Activated CD8-positive, alpha-beta memory T cell treated with anti-CD3 and anti-CD28 coated beads, Interleukin-2, amount 50 U/mL, for 4 hours (primary cell): ENCODE measurements at regions not wholly inside any gene's neighbourhood (a gene's known extent, or its start where the extent isn't known, plus 50 kb on each side); places are given as distances from the start of the nearest gene placed in this dataset.
"Not testable (repeated sequence)": the region's sequence is repeated elsewhere in the genome, so short reads cannot be mapped to it uniquely, and the experiment has no call there.

ENCODE experiments used
- DNase-seq: peaks from one replicate; pipeline ENCODE4 v3.0.0-alpha.2; 2020

DNA sequence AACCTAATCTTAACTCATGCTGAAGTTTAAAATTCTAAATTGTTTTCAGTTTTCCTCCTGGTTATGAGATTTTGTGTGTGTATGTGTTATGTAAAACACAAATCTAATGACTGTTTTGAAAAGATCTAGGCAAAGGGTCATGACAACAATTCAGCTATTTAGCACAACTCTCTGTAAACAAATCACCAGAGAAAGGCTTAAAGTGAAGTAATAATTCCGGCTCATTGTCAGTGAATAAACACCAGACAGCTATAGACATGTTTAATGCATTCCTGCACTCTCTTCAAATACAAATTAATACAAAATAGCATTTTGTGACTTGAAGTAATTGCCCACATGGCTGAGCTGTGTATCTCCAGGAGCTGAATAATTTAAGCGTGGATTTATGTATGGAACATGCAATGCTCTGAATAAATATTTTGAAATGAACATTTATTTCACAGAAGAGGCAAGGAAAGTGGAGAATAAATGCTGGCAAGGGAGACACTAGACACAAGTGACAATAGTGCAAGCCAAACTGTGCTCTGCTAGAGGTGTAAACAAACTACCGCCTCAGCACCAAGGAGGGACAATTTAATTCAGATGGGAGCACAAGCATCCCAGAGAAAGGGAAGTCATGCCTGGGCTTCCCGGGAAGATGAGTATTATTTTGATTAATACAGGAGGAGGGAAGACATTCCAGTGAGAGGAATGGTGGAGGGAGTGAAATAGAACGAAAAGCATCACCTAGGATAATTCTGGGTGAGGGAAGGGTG is 133.6 kb upstream of the XPO1 start:
- DNase-seq = no peak

DNA sequence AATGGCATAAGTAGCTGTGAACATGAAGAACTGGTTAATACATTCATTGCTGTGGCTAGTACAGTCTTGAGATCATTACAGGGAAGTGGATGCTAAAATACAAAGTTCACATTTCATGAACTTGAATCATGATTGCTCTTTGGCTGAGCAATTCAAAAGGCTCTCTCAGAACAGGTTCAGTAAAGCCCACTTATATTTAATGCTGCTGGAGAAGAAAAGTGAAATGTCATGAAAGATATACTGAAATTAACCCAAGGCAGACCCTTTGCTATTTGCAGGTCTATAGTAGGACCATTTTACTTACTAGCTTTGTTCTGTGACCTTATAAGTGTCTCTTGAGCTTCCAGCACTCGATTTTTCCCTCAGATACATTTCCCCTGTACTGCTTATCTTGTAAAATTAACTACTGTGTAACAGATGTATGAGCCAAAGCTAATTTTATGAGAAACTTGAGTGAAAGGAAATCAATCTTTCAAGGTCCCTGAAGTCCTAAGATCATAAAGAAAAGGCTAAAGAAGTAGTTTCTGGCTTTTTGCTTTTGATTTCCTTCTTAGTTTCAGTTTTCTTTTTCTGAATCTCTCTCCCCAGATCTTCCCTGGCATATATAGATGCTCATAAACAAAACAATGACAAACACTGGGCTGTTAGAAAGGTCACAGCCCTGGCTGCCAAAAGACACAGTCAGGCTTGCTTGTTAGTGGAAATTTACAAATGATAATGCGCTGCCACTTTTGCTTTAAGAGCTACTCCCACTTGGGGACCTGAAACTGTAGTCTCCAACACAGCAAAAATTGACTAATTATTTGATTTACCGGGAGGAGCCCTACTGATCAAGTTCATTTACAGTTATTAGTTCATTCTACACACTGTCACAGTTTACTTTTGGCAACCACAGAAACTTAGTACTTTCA is 132.7 kb upstream of the XPO1 start:
- DNase-seq = no peak

DNA sequence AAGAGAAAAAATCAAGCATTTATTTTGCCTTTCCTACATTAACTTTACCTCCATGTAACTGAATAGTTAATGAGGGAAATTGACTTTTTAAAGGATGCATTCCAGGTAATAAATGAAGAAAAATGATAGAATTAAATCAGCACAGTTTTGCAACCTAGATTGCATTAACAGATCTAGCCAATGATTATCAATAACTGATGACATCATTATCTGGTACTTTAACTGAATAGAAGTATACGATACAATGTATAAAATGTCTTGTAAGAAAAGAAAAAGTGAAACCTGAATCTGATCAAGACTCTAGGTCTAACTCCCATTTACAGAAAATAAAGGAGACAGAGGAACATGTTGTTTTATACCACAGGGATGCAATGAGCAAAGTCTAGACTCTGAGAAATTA is 126.0 kb upstream of the XPO1 start:
- no peak for DNase-seq

DNA sequence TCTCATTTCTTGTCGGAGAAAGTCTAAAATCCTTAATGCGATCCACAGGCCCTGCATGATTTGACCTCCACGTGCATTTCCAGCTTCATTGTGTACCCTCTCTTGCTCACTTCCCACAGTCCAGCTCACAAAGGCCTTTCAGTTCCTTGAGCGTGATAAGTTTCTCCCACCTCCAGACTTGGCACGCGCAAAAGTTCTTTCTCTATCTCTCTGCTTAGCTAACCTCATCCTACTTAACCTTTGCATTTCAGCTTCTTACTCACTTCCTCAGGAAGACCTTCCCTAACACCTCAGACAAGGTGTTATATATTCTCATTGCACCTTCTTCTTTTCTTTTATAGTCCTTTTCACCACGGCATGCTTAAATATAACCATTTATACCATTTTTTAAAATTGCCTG is 124.8 kb upstream of the XPO1 start:
- DNase-seq = no peak

DNA sequence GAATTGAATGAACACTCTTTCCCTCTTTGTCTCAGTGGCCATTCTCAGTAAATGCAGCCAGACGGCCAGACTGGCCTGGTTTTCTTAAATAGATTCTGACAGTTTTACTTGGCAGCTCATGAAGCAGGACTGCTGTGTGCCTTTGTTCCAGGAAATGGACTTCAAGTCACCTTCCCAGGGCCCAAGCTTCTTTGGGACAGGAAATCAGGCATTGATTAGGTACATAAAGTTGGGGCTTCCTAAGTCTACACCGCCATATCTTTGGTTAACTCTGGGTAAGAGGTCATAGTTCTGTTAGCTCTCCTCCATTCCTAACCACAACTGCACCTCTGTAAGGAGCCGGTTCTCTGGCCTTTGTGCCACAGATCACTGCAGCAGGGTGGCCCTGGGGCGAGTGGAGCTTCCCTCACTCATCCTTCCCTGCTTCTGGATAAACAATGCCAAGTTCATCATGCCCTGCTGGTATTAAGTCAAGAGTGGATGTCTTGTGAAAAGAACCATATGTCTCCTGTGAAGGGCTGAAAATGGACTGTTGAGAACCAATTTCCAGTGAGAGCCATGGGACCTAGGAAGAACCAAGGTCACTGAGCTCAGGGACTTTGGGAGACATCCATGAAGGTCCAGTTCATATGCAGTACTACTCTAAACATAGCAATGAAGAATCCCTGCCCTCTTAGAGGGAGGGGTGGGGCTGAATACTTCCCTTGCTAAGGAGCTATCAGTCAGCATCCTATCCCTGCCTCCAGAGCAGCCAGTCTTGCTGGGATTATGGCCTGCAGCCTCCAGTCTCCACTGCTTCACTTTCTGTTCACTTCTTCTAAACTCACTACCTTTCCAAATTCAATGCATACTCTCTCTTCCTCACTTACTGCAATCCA is 122.6 kb upstream of the XPO1 start:
- no peak for DNase-seq

DNA sequence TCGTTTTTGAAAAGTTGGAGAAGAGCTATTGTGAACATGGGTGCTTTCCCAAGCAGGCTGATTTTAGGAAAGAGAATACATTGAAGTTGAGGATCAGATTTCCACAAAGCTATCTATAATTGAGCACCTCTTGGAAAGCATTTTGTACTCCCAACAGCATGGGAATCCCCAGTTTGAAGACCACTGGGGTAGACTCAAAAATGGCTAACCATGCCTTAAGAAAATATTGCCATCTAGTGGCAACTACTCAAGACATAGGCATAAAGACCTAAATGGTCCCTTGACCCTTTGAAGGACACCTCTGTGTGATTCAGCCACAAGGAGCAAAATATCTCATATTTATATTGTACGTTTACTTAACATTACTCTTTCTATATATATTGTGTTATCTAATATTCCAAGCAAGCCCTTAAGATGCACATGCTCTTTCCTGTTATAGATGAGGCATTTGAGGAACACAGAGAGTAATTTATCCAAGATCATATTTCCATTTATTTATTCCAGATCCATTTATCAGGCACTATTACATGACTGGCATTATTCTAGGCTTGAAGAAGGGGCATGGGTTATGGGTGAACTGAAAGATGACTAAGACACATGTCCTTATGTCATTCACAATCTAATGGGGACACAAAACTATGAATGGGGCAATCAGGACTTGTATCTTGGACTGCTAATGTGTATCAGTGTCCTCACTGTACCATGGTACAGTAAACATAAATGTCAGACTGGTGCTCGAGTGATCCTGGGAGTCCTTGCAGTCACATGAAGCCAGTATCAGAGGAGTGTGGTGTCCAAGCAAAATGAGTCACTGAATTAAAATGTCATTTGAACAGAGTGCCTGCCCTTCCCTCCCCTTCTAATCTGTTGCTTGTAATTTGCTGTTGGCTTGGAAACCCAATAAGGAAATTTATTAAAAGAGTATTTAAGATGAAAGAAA is 121.0 kb upstream of the XPO1 start:
- DNase-seq = no peak

DNA sequence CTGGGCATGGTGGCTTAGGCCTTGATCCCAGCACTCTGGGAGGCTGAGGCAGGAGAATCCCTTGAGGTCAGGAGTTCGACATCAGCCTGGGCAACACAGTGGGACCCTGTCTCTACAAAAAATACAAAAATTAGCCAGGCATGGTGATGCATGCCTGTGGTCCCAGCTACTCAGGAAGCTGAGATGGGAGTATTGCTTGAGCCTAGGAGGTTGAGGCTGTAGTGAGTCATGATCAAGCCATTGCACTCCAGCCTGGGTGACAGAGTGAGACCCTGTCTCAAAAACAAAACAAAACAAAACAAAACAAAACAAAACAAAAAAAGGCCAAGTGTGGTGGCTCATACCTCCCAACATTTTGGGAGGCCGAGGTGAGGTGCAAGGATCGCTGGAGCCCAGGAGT is 111.8 kb upstream of the XPO1 start:
- DNase-seq = not testable (repeated sequence)

DNA sequence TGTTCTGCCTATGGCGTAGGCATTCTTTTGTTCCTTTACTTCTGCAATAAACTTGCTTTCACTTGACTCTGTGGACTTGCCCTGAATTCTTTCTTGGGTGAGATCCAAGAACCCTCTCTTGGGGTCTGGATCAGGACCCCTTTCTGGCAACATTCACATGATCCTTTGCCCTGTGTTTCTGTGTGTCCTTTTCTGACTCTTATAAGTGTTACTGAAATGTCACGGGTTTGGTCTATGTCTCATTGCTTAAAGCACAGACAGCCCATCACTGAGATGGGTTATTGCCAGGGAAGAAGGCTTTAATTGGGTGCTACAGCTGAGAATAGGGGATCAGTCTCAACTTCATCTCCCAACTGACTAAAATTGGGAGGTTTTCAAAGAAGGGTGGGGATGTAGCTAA is 110.9 kb upstream of the XPO1 start:
- DNase-seq = no peak

DNA sequence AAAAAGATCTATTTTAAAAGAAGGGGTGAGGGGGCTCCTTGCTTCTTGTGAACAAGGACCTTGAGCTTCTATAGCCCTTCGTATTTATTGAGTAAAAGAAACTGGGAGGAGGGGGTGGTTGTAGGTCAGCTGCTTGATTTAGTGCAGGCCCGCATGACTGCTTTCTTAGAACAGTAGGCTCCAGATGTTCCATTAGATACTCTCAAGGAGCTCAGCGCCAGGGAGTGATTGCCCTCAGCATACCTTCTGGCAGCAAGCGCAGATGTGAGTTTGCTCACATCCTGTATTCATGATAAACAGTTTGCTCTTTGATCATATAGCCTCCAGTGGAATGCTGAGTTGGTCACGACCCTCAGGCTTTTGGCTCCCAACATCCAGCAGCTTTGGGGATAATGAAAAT is 108.9 kb upstream of the XPO1 start:
- no peak for DNase-seq

DNA sequence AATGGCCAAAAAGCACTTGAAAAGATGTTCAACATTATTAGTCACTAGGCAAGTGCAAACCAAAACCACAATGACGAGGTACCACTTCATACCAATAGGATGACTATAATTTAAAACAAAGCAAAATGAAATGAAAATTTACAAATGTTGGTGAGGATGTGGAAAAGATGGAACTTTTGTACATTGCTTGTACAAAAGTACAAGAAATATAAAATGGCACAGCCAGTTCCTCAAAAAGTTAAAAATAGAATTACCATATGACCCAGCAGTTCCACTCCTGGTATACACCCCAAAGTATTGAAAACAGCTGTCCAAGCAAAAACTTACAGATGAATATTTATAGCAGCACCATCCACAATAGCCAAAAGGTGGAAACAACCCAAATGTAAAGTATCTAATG is 107.8 kb upstream of the XPO1 start:
- no peak for DNase-seq

DNA sequence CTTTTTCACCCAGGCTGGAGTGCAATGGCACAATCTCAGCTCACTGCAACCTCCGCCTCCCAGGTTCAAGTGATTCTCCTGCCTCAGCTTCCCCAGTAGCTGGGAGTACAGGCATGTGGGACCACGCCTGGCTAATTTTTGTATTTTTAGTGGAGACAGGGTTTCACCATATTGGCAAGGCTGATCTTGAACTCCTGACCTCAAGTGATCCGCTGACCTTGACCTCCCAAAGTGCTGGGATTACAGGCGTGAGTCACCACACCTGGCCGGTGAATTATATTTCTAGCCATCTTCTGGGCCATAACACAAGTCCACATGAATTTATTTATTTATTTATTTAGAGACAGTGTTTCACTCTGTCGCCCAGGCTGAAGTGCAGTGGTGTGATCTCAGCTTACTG is 105.0 kb upstream of the XPO1 start:
- DNase-seq = not testable (repeated sequence)

DNA sequence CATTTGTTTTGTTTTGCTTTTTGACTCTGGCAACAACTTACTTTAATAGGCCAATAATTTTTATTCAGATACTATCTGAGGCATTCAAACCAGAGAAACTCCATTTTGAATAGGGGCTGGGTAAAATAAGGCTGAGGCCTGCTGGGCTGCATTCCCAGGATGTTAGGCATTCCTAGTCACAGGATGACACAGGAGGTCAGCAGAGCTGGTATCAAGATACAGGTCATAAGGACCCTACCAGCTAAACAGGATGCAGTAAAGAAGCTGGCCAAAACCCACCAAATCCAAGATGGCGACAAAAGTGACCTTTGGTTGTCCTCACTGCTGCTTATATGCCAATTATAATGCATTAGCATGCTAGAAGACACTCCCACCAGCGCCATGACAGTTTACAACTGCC is 102.2 kb upstream of the XPO1 start:
- DNase-seq = no peak

DNA sequence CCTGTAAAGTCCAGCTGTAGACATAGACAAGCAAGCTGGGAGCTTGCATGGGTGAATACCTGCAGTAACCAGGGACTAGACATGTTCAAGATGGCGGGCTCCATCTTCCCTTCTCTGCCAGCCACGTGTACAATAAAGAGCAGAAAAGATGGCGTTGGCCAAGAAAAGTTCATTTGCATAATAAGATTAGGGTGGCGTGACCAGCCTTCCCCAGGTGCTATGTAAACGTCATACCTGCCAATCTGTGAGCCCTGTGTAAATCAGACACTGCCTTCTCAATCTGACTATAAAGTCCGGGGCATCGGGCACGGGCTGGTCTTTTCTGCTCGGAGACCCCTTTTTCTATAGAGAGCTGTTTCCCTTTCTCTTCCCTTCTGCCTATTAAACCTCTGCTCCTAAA is 101.6 kb upstream of the XPO1 start:
- DNase-seq = no peak

DNA sequence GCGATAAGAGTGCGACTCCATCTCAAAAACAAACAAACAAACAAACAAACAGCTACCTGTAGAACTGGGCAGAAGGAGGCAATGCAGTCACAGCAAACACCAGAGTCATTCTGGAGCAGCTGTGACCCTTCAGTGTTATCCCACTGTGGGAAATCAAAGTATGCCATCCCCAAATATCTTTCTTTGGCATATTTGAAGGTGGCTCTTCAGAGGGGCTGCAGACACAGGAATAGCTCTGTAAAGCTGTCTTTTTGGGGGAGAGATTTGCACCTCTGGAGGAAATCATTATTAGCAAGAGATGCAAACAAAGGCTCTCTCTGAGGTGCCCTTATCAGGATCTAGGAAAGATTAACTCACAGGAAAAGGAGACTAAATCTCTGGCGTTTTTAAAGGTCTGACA is 98.5 kb upstream of the XPO1 start:
- DNase-seq = no peak

DNA sequence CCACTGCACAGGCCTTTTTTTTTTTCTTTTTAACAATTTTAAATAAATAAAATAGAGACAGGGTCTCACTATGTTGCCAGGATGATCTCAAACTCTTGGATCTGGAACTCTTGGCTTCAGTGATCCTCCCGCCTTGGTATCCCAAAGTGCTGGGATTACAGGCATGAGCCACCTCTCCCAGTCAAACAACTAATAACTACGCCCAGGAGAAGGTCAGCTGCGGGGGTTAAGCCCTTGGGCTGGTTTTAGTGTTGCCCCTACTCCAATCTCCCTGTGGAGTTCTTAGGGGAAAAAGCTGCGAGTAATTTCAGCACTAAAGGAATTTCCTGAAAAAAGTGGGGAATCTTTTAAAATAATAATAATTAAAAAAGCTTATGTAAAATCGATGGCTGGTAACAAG is 96.4 kb upstream of the XPO1 start:
- no peak for DNase-seq

DNA sequence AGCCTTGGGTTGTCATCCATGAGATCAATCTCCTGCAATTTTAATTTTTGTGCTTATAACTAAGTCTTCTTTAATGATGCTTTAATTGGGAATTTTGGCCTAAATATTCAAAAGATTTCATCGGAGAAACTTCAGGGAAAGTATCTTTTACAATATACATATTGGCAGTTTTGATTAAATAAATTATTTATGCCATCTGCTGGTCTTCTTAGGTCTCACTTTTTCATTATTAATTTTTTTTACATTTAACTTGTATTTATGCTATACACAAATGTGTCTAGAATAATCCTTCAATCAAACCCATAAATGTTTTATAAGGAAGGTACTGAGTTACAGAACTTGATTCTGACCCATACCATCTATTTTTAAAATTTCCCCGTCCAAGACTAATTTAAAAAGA is 95.1 kb upstream of the XPO1 start:
- DNase-seq = no peak

DNA sequence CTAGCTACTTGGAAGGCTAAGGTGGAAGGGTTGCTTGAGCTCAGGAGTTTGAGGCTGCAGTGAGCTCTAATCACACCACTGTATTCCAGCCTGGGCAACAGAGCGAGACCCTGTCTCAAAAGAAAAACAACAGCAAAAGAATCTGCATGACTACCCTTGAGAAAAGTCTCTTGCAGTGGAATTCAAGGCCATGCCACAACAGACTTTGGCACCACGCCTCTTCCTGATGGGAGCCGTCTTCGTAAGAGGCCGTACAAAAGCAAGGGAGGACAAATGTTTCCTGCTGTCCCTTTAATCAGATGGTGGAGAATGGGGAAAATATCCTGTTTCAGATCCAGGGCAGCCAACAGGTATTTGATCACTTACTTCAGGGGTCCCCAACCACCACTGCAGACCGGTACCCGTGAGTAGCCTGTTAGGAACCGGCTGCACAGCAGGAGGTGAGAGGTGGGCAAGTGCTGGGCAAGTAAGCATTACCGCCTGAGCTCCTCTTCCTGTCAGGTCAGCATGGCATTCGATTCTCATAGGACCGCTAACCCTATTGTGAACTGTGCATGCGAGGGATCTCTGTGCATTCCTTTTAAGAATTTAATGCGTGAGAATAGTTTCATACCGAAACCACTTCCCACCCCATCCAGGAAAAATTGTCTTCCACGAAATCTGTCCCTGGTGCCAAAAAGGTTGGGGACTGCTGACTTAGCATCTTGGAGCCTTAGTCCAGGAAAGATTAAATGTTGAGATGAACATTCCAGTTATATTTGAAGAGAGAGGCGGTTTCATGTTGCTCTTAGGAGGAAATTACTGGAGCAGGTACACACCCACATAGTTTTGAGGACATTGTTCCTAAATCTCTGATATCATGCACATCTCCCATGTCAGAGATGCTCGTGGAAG is 94.4 kb upstream of the XPO1 start:
- no peak for DNase-seq

DNA sequence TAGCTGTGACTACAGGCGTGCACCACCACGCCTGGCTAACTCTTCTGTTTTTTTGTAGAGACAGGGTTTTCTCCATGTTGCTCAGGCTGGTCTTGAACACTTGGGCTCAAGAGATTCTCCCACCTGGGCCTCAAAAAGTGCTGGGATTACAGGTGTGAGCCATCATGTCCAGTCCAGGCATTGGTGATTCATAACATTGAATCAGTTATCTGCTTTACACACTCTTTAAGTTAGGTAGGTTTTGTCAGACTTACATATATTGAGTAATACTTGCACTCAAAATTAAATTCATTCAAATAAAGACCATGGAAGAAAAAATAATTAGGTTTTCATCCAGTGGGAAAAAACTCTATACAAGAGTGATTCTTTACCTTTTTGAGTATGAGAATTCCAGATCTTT is 93.2 kb upstream of the XPO1 start:
- DNase-seq = no peak

DNA sequence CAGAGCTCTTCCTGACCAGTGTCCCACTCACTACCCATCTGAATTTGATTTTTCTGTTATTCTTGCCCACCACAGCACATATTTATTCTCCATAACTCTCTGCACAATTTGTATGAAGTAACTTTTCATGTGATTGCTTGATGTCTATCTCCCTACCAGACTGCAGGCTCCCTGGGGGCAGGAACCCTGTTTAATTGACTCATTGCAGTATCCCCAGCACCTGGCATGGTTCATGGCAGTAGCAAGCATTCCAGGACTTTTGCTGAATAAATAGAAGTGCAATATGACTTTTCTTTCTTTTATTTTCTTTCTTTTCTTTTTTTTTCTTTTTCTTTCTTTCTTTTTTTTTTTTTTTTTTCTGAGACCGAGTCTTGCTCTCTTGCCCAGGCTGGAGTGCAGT is 88.7 kb upstream of the XPO1 start:
- DNase-seq = no peak

DNA sequence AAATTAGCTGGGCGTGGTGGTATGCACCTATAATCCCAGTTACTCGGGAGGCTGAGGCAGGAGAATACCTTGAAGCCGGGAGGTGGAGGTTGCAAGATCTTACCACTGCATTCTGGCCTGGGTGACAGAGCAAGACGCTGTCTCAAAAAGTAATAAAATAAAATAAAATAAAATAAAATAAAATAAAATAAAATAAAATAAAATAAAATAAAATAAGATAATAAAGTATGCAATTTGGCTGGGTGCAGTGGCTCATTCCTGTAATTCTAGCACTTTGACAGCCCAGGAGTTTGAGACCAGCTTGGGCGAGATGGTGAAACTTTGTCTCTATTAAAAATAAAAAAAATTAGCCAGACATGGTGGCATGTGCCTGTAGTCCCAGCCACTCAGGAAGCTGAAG is 85.6 kb upstream of the XPO1 start:
- no peak for DNase-seq
